Lung (tissue), 11 donors: ENCODE measurements at regions not wholly inside any gene's neighbourhood (a gene's known extent, or its start where the extent isn't known, plus 50 kb on each side); places are given as distances from the start of the nearest gene placed in this dataset.

Experiments used
- ATAC-seq: fragments of 200-7000 bp; cut with Tn5 transposase; one replicate; pipeline ENCODE4 v1.9.1; 2020; ENCODE audit warnings: moderate number of reproducible peaks; ENCODE audit not compliant: insufficient read depth, low FRiP score
- DNase-seq, 3 donors: peaks; one replicate each; pipeline ENCODE4 v3.0.0-alpha.2; 2013 to 2017
- H3K27ac ChIP-seq, 2 donors: one replicate each; pipeline ENCODE4 v1.5.1; 2013; ENCODE audit warnings: mild to moderate bottlenecking in 2 of 2, moderate library complexity in 2 of 2, control low read depth in 1 of 2, inconsistent platforms in 1 of 2, low read depth in 1 of 2, low read length in 1 of 2
- H3K27me3 ChIP-seq, 3 donors: one replicate each; pipeline ENCODE4 v1.5.1; 2013; ENCODE audit warnings: low read length in 2 of 3; ENCODE audit not compliant: control insufficient read depth in 3 of 3, insufficient read depth in 3 of 3
- H3K36me3 ChIP-seq, 4 donors: one replicate each; pipeline ENCODE4 v1.5.1; 2013; ENCODE audit warnings: low read length in 4 of 4, mild to moderate bottlenecking in 1 of 4, moderate library complexity in 1 of 4; ENCODE audit not compliant: control insufficient read depth in 4 of 4, insufficient read depth in 4 of 4
- H3K4me1 ChIP-seq, 5 donors: one replicate each; pipeline ENCODE4 v1.5.1; 2013; ENCODE audit warnings: low read length in 5 of 5, mild to moderate bottlenecking in 2 of 5, moderate library complexity in 1 of 5; ENCODE audit not compliant: control insufficient read depth in 5 of 5, insufficient read depth in 5 of 5
- H3K4me3 ChIP-seq: one replicate; pipeline ENCODE4 v1.5.1; 2013; ENCODE audit warnings: mild to moderate bottlenecking, control low read depth, moderate library complexity
- H3K9ac ChIP-seq, 2 donors: one replicate each; pipeline ENCODE4 v1.5.1; 2013; ENCODE audit warnings: low read length in 2 of 2, control low read depth in 1 of 2; ENCODE audit not compliant: insufficient read depth in 1 of 2
- H3K9me3 ChIP-seq, 4 donors: one replicate each; pipeline ENCODE4 v1.5.1; 2013; ENCODE audit warnings: low read length in 3 of 4, mild to moderate bottlenecking in 1 of 4, moderate library complexity in 1 of 4; ENCODE audit not compliant: control insufficient read depth in 4 of 4, insufficient read depth in 3 of 4
- WGBS, 2 donors: extraction: QIAGEN DNeasy Blood & Tissue Kit; methylation state at CpG; one replicate each; pipeline ENCODE4 v1.1.7; 2013; 5-methylcytosine and 5-hydroxymethylcytosine counted together
- TF ChIP-seq, protein P1 (sequence below): IDR thresholded peaks from 2 replicates; pipeline ENCODE4 v1.5.1; 2012; ENCODE audit warnings: mild to moderate bottlenecking; ENCODE audit errors: control extremely low read depth, extremely low read depth
- donor health status: control.
- donor health status: control.
- donor health status: Bipolar disorder and iron deficiency.
- donor health status: healthy.
- donor health status: DM: yes; HTN: yes; CAD: no.

DNA sequence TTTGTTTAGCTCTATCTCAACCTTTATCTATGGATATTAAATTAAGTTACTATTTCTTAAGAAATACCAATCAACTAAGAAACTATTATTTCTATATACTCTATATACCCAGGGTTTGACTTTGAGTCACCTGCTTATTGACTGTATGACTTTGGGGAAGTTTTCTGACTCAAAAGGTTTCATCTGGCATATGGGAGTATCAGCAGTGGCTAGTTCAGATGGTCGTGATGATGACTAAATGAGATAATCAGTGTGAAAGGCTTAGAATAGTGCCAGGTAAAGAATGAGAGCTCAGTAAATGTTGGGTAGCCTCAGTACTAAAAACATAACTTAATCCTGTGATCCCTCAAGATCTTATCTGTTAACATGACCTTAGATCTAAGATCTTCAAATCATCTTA, 179.7 kb upstream of the ISL1 start:
- TF ChIP-seq, protein P1, sequence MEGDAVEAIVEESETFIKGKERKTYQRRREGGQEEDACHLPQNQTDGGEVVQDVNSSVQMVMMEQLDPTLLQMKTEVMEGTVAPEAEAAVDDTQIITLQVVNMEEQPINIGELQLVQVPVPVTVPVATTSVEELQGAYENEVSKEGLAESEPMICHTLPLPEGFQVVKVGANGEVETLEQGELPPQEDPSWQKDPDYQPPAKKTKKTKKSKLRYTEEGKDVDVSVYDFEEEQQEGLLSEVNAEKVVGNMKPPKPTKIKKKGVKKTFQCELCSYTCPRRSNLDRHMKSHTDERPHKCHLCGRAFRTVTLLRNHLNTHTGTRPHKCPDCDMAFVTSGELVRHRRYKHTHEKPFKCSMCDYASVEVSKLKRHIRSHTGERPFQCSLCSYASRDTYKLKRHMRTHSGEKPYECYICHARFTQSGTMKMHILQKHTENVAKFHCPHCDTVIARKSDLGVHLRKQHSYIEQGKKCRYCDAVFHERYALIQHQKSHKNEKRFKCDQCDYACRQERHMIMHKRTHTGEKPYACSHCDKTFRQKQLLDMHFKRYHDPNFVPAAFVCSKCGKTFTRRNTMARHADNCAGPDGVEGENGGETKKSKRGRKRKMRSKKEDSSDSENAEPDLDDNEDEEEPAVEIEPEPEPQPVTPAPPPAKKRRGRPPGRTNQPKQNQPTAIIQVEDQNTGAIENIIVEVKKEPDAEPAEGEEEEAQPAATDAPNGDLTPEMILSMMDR: no peak
- Histone ChIP-seq H3K27me3 (peaks cover 0 to 14% (median 3%) of the 10 kb centered on the region in 3 donors), H3K27ac (no peak overlapping the region), H3K36me3 (no peaks in the 10 kb centered on the region), H3K4me3 (no peak overlapping the region), H3K9ac (no peak overlapping the region), H3K4me1 (no peaks in the 10 kb centered on the region), H3K9me3 (peaks cover 0 to 3% (median 0%) of the 10 kb centered on the region in 4 donors)
- no peak for ATAC-seq
- 53 to 55% methylated on average over 1 of the region's 1 CpG for WGBS, 2 donors
- DNase-seq: no peak

DNA sequence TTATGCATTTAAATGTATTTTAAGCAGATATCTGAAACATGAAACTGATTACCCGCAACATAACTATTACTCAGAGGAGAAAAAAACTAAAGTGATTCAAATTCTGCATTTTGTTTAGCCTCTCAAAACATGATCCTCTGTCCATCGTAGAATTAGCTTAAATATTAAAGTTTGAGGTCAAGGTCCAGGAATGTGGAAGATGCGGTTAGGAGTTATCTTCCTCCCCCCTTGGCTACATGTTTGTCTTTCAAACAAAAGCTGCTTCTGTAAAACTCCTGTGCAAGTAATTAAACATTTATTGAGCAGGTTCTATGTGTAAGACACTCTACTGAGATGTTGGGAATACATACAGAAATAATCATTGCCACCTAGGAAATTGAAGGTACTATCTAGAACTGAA, 175.0 kb upstream of the ISL1 start:
- no peak for ATAC-seq
- no peaks in the 10 kb centered on the region for H3K9me3 ChIP-seq
- no peak overlapping the region for H3K9ac ChIP-seq
- no peaks in the 10 kb centered on the region for H3K27me3 ChIP-seq
- H3K4me1 ChIP-seq: no peaks in the 10 kb centered on the region
- no peak for DNase-seq
- TF ChIP-seq, protein P1: no peak
- no peak overlapping the region for H3K4me3 ChIP-seq
- WGBS, 2 donors: 83 to 93% methylated on average over 3 of the region's 3 CpGs
- no peak overlapping the region for H3K27ac ChIP-seq
- no peaks in the 10 kb centered on the region for H3K36me3 ChIP-seq

DNA sequence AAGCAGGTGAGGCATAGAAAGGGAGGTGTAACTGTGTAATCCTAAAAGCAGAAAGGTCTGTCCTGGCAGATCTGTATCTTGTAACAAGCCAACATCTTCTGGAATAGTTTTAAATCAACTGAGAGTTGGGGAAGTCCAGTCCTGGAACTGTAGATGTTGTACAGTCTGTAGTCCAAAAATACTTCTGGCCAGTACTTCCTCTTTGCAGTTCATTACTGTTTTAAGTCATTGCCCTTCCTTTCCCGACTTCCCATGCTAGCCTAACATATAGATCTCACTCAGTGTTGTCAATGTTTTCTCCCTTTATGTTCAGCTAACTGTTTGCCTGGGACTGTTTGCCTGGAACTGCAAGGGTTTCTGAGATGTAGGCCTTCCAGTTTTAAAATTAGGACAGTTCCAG, 168.5 kb upstream of the ISL1 start:
- Histone ChIP-seq H3K9ac (no peak overlapping the region), H3K27me3 (peaks cover 0 to 2% (median 0%) of the 10 kb centered on the region in 3 donors), H3K4me1 (no peaks in the 10 kb centered on the region), H3K27ac (no peak overlapping the region), H3K36me3 (no peaks in the 10 kb centered on the region), H3K9me3 (no peaks in the 10 kb centered on the region), H3K4me3 (no peak overlapping the region)
- ATAC-seq (no peak), DNase-seq (no peak)
- TF ChIP-seq, protein P1: no peak
- 9 to 27% methylated on average over 1 of the region's 1 CpG for WGBS, 2 donors
